ENCODE measurements at regions not wholly inside any gene's neighbourhood (a gene's known extent, or its start where the extent isn't known, plus 50 kb on each side); places are given as distances from the start of the nearest gene placed in this dataset.

- no peak for TF ChIP-seq CTCF (IDR thresholded peaks at IDR 0.05)
- no peak for TF ChIP-seq EP300 (IDR thresholded peaks at IDR 0.05)
- no peak for TF ChIP-seq POLR2AphosphoS5 (IDR thresholded peaks at IDR 0.05)
- no peak for TF ChIP-seq POLR2A (IDR thresholded peaks at IDR 0.05; ENCODE audit: low read depth)
- Histone ChIP-seq H3K27ac (replicated peaks in 1 of 4) (peak overlapping the region in 1 of 4 donors; percentile 3), H3K4me3 (peak overlapping the region in 1 of 4 donors; percentile 10), H3K27me3 (no peaks in the 10 kb centered on the region), H3K36me3 (no peaks in the 10 kb centered on the region), H3K4me1 (peaks cover 3 to 12% (median 8%) of the 10 kb centered on the region in 4 donors), H3K9me3 (no peaks in the 10 kb centered on the region)
- DNase-seq (ENCODE audit: extremely low spot score), result no peak
- intact Hi-C loops (cut with DNase I), result no loop called here
- 50% methylated on average over 4 of the region's 4 CpGs for WGBS
These were observed 192.6 kb downstream of the CASP12 start for GRCh38 chr11:104705490-104706190.

- no peak overlapping the region for H3K4me3 ChIP-seq
- H3K4me1 ChIP-seq, result peaks cover 3 to 12% (median 8%) of the 10 kb centered on the region in 4 donors
- intact Hi-C loops (cut with DNase I), result no loop called here
- 81% methylated on average over 1 of the region's 1 CpG for WGBS
- no peaks in the 10 kb centered on the region for H3K9me3 ChIP-seq
- TF ChIP-seq CTCF (IDR thresholded peaks at IDR 0.05) (no peak), POLR2AphosphoS5 (IDR thresholded peaks at IDR 0.05) (no peak), POLR2A (IDR thresholded peaks at IDR 0.05; ENCODE audit: low read depth) (no peak), EP300 (IDR thresholded peaks at IDR 0.05) (no peak)
- peak overlapping the region in 1 of 4 donors; percentile 3 for H3K27ac ChIP-seq (replicated peaks in 1 of 4)
- DNase-seq (ENCODE audit: extremely low spot score), result no peak
- no peaks in the 10 kb centered on the region for H3K36me3 ChIP-seq
- H3K27me3 ChIP-seq, result no peaks in the 10 kb centered on the region
These were observed 193.4 kb downstream of the CASP12 start for GRCh38 chr11:104704888-104705287.

DNA sequence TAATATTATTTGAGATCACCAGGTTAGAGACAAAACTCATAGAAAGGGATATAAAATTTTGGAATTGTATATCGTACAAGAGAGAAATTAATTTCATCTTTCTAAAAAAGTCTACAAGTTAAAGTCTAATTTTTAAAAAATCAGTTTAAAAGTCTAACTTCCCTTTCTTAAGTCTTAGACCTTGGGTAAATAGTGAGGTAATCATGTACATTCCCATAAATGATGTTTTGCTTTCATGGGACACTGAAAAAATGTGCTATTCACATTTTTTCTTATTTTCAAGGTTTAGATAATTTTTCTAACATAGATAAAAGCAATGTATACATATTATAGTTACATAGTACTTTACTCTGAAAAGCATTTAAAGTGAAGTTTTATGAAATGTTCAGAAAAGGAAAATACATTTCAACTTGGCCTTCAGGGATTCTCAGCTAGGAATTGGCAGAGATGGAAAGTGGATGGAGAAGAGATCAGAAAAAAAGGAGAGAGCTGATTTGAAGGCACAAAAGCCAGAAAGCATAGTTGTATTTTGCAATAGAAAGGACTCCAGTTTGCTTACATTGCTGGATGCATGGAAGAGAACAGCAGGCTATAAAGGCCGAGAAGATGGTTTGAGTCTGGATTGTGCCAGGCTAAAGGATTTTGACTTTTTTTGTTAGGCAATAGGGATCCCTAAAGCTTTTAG is 194.0 kb downstream of the CASP12 start:
- Histone ChIP-seq H3K36me3 (no peaks in the 10 kb centered on the region), H3K27me3 (no peaks in the 10 kb centered on the region), H3K27ac (replicated peaks in 1 of 4) (no peak overlapping the region), H3K4me3 (no peak overlapping the region), H3K9me3 (no peaks in the 10 kb centered on the region), H3K4me1 (peaks cover 3 to 12% (median 8%) of the 10 kb centered on the region in 4 donors)
- intact Hi-C loops (cut with DNase I), result no loop called here
- DNase-seq (ENCODE audit: extremely low spot score), result no peak
- 89% methylated on average over 2 of the region's 2 CpGs for WGBS
- no peak for TF ChIP-seq POLR2AphosphoS5 (IDR thresholded peaks at IDR 0.05)
- no peak for TF ChIP-seq CTCF (IDR thresholded peaks at IDR 0.05)
- TF ChIP-seq EP300 (IDR thresholded peaks at IDR 0.05), result no peak
- TF ChIP-seq POLR2A (IDR thresholded peaks at IDR 0.05; ENCODE audit: low read depth), result no peak

DNA sequence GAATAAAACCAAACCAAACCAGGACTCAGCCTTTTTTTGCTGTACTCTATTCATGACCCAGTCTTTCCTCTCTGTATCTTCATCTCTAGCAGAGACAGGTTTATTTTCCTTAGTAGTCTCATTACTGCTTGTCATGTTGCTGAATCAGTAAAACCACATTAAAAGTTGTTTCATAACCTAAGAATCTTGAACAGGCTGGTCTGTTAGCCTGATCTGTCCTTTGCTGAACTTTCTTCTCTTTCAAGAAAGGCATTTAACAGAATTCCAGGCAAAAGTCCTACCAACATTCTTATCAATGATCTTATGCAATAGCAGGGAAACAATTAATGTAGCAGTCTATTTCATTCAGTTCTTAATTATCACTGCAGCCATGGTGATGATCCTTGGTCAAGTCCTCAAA is 197.7 kb downstream of the CASP12 start:
- H3K4me3 ChIP-seq, result no peak overlapping the region
- H3K36me3 ChIP-seq, result no peaks in the 10 kb centered on the region
- no peaks in the 10 kb centered on the region for H3K9me3 ChIP-seq
- intact Hi-C loops (cut with DNase I), result no loop called here
- no peaks in the 10 kb centered on the region for H3K27me3 ChIP-seq
- H3K27ac ChIP-seq (replicated peaks in 1 of 4), result no peak overlapping the region
- TF ChIP-seq EP300 (IDR thresholded peaks at IDR 0.05) (no peak), POLR2AphosphoS5 (IDR thresholded peaks at IDR 0.05) (no peak), CTCF (IDR thresholded peaks at IDR 0.05) (no peak), POLR2A (IDR thresholded peaks at IDR 0.05; ENCODE audit: low read depth) (no peak)
- no peak for DNase-seq (ENCODE audit: extremely low spot score)
- peaks cover 3 to 12% (median 8%) of the 10 kb centered on the region in 4 donors for H3K4me1 ChIP-seq

All from esophagus muscularis mucosa (tissue), 4 donors.